Adrenal gland (tissue), 5 donors: ENCODE measurements at regions not wholly inside any gene's neighbourhood (a gene's known extent, or its start where the extent isn't known, plus 50 kb on each side); places are given as distances from the start of the nearest gene placed in this dataset.

ENCODE experiments used
- CTCF ChIP-seq, 6 experiments: fragments of 450-650 bp in 4 of 6; fragments of 200-600 bp in 2 of 6; sonication (generic) in 1 of 6; IDR thresholded peaks; 1 replicate in 5 of 6; 2 replicates in 1 of 6; pipeline versions ENCODE4 v1.5.1 to v1.8.0; 2016 to 2021; ENCODE audit warnings: antibody characterized with exemption in 6 of 6, mild to moderate bottlenecking in 2 of 6, moderate library complexity in 1 of 6
- POLR2A ChIP-seq, 2 donors: fragments of 450-650 bp; IDR thresholded peaks; one replicate each; pipeline ENCODE4 v1.6.1; 2017; ENCODE audit warnings: antibody characterized with exemption in 2 of 2, mild to moderate bottlenecking in 2 of 2, moderate library complexity in 1 of 2
- donor health status: DM: no; HTN: no; CAD: no.

GRCh38 chr21:16388911-16389560 lies 659.3 kb downstream of the USP25 start:
- no peak for TF ChIP-seq CTCF (IDR thresholded peaks at IDR 0.05)
- no peak for TF ChIP-seq POLR2A (IDR thresholded peaks at IDR 0.05)
